ENCODE measurements at regions not wholly inside any gene's neighbourhood (a gene's known extent, or its start where the extent isn't known, plus 50 kb on each side); places are given as distances from the start of the nearest gene placed in this dataset.
A peak's percentile ranks its signal among the peaks of the same experiment; 100 is the strongest.

DNA sequence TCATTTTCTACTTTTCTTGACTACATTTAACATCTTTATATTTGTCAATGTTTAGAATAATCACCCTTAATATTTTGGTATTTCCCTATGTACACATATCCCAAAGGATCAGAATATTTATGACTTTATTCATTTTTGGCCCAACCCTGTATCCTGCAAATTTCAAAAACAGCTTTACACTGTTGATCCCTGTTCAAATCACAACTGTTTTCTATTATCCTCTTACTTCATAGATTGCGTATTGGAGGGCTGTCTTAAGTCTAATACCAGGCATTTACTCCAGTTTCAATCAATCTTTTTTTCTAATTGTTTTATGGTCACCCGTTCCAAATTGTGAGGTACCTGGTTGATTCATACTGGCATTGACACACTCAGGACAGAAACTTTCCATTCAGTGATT is 107.9 kb downstream of the RPL22L1 start:
- H3K9me3 ChIP-seq (replicated peaks in 1 of 3) = no peaks in the 10 kb centered on the region
- H3K27ac ChIP-seq = no peak overlapping the region
- 86 to 93% (median 88%) methylated on average over 2 of the region's 2 CpGs for WGBS, 4 donors
- DNase-seq = no peak
- TF ChIP-seq CTCF (IDR thresholded peaks at IDR 0.05) = no peak
- TF ChIP-seq POLR2A (IDR thresholded peaks at IDR 0.05) = no peak
- no peaks in the 10 kb centered on the region for H3K36me3 ChIP-seq (replicated peaks in 1 of 2)
- intact Hi-C loops (cut with DNase I) = no loop called here
- H3K4me1 ChIP-seq (replicated peaks in 1 of 2) = no peaks in the 10 kb centered on the region
- no peaks in the 10 kb centered on the region for H3K27me3 ChIP-seq
- no peak overlapping the region for H3K4me3 ChIP-seq

GRCh38 chr3:170761103-170761502 is 108.9 kb downstream of the RPL22L1 start:
- 74 to 88% (median 74%) methylated on average over 3 of the region's 3 CpGs for WGBS, 4 donors
- no peaks in the 10 kb centered on the region for H3K4me1 ChIP-seq (replicated peaks in 1 of 2)
- intact Hi-C loops (cut with DNase I) = no loop called here
- DNase-seq = no peak
- H3K27ac ChIP-seq = no peak overlapping the region
- no peaks in the 10 kb centered on the region for H3K36me3 ChIP-seq (replicated peaks in 1 of 2)
- H3K4me3 ChIP-seq = no peak overlapping the region
- no peak for TF ChIP-seq POLR2A (IDR thresholded peaks at IDR 0.05)
- TF ChIP-seq CTCF (IDR thresholded peaks at IDR 0.05) = no peak
- H3K27me3 ChIP-seq = no peaks in the 10 kb centered on the region
- no peaks in the 10 kb centered on the region for H3K9me3 ChIP-seq (replicated peaks in 1 of 3)

DNA sequence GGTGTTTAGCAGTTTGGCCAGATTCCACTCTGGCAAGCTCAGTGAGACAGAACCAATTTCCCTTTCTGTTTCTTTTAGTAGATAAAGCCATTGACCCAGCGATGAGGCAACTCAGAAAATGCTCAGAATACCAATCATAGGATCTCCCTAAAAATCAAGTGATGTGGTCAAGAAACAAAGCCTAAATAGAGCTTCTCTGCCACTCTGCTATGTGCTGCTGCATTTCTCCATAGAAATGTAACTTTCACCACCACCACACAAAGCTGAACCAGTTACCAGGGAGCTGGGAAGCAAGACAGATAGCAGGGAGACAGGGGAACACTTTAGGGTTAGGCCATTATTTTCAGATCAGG is 109.8 kb downstream of the RPL22L1 start:
- 71 to 93% (median 75%) methylated on average over 1 of the region's 1 CpG for WGBS, 4 donors
- Histone ChIP-seq H3K4me1 (replicated peaks in 1 of 2) (no peaks in the 10 kb centered on the region), H3K27ac (no peak overlapping the region), H3K9me3 (replicated peaks in 1 of 3) (no peaks in the 10 kb centered on the region), H3K27me3 (no peaks in the 10 kb centered on the region), H3K36me3 (replicated peaks in 1 of 2) (no peaks in the 10 kb centered on the region), H3K4me3 (no peak overlapping the region)
- intact Hi-C loops (cut with DNase I) = no loop called here
- TF ChIP-seq CTCF (IDR thresholded peaks at IDR 0.05) (no peak), POLR2A (IDR thresholded peaks at IDR 0.05) (no peak)
- DNase-seq = peak in 1 of 7 donors; percentile 8

- no peaks in the 10 kb centered on the region for H3K9me3 ChIP-seq (replicated peaks in 1 of 3)
- no peak overlapping the region for H3K27ac ChIP-seq
- 76 to 88% (median 84%) methylated on average over 5 of the region's 5 CpGs for WGBS, 4 donors
- intact Hi-C loops (cut with DNase I) = no loop called here
- no peak for DNase-seq
- H3K4me1 ChIP-seq (replicated peaks in 1 of 2) = no peaks in the 10 kb centered on the region
- H3K27me3 ChIP-seq = no peaks in the 10 kb centered on the region
- no peaks in the 10 kb centered on the region for H3K36me3 ChIP-seq (replicated peaks in 1 of 2)
- H3K4me3 ChIP-seq = no peak overlapping the region
- TF ChIP-seq CTCF (IDR thresholded peaks at IDR 0.05) = no peak
- TF ChIP-seq POLR2A (IDR thresholded peaks at IDR 0.05) = no peak
Measured at GRCh38 chr3:170759511-170760173, 110.4 kb downstream of the RPL22L1 start.
